ENCODE measurements at regions not wholly inside any gene's neighbourhood (a gene's known extent, or its start where the extent isn't known, plus 50 kb on each side); places are given as distances from the start of the nearest gene placed in this dataset.

- TF ChIP-seq POLR2AphosphoS5 (IDR thresholded peaks at IDR 0.05; ENCODE audit: low read depth, low read length) (no peak), EP300 (IDR thresholded peaks at IDR 0.05; ENCODE audit: borderline replicate concordance in 1 of 2, low read depth in 2 of 2, low read length in 2 of 2) (no peak), ZNF274 (IDR thresholded peaks at IDR 0.05; ENCODE audit: borderline replicate concordance, extremely low read depth, low read length) (no peak), POLR2A (IDR thresholded peaks at IDR 0.05; ENCODE audit: control extremely low read depth in 1 of 2, low read depth in 2 of 2, low read length in 2 of 2) (no peak), PHF8 (conservative IDR thresholded peaks at IDR 0.05; ENCODE audit: low read depth, low read length) (no peak), TAF1 (IDR thresholded peaks at IDR 0.05; ENCODE audit: low read depth, low read length) (no peak), EGR1 (IDR thresholded peaks at IDR 0.05; ENCODE audit: borderline replicate concordance, low read depth, low read length) (no peak), HDAC6 (IDR thresholded peaks at IDR 0.05; ENCODE audit: low read depth, low read length) (no peak), TCF12 (IDR thresholded peaks at IDR 0.05; ENCODE audit: low read depth, low read length) (no peak)
These were observed 151.0 kb upstream of the B3GAT1 start for GRCh38 chr11:134562941-134563471.
